HEK293T (cell line): ENCODE measurements at regions not wholly inside any gene's neighbourhood (a gene's known extent, or its start where the extent isn't known, plus 50 kb on each side); places are given as distances from the start of the nearest gene placed in this dataset.

Source experiments
- CTCF ChIA-PET: fragments of 350-600 bp; formaldehyde crosslinking; extraction: SDS; loops from one replicate; lab custom pipeline; 2021; ENCODE audit warnings: antibody characterized with exemption, inconsistent platforms; lab: Yijun Ruan, JAX
- POLR2A ChIA-PET: fragments of 350-600 bp; formaldehyde crosslinking; extraction: SDS; loops from one replicate; lab custom pipeline; 2020; ENCODE audit warnings: antibody characterized with exemption, inconsistent platforms; lab: Yijun Ruan, JAX
- DNase-seq: peaks from one replicate; pipeline ENCODE4 v3.0.0; 2012; ENCODE audit warnings: mixed read lengths; ENCODE audit errors: extremely low spot score
- ARNT ChIP-seq: fragments of 450-650 bp; IDR thresholded peaks from 2 replicates; pipeline ENCODE4 v1.6.1; 2017; ENCODE audit warnings: mild to moderate bottlenecking
- BHLHE40 ChIP-seq: fragments of 450-650 bp; IDR thresholded peaks from 2 replicates; pipeline ENCODE4 v1.6.1; 2016; ENCODE audit warnings: mild to moderate bottlenecking, moderate library complexity, borderline replicate concordance
- CTBP1 ChIP-seq: fragments of 450-650 bp; IDR thresholded peaks from 2 replicates; pipeline ENCODE4 v1.6.1; 2016; ENCODE audit warnings: borderline replicate concordance
- ELF4 ChIP-seq: fragments of 450-650 bp; IDR thresholded peaks from 2 replicates; pipeline ENCODE4 v1.6.1; 2017; ENCODE audit warnings: antibody characterized with exemption
- FOXA1 ChIP-seq: fragments of 450-650 bp; IDR thresholded peaks from 2 replicates; pipeline ENCODE4 v1.6.1; 2016; ENCODE audit warnings: mild to moderate bottlenecking
- FOXK2 ChIP-seq: fragments of 450-650 bp; IDR thresholded peaks from 2 replicates; pipeline ENCODE4 v1.6.1; 2016; ENCODE audit warnings: mild to moderate bottlenecking
- FOXM1 ChIP-seq: fragments of 450-650 bp; IDR thresholded peaks from 2 replicates; pipeline ENCODE4 v1.6.1; 2017; ENCODE audit warnings: mild to moderate bottlenecking, borderline replicate concordance
- HDGF ChIP-seq: fragments of 450-650 bp; IDR thresholded peaks from 2 replicates; pipeline ENCODE4 v1.6.1; 2017; ENCODE audit warnings: antibody characterized with exemption, borderline replicate concordance
- L3MBTL2 ChIP-seq: fragments of 450-650 bp; conservative IDR thresholded peaks from 2 replicates; pipeline ENCODE4 v1.6.1; 2016; ENCODE audit warnings: mild to moderate bottlenecking
- LEF1 ChIP-seq: fragments of 450-650 bp; IDR thresholded peaks from 2 replicates; pipeline ENCODE4 v1.6.1; 2017; ENCODE audit warnings: mild to moderate bottlenecking, borderline replicate concordance
- NFRKB ChIP-seq: fragments of 450-650 bp; IDR thresholded peaks from 2 replicates; pipeline ENCODE4 v1.6.1; 2016; ENCODE audit warnings: mild to moderate bottlenecking, moderate library complexity
- SP1 ChIP-seq: fragments of 450-650 bp; IDR thresholded peaks from 2 replicates; pipeline ENCODE4 v1.6.1; 2017
- SUZ12 ChIP-seq: fragments of 450-650 bp; IDR thresholded peaks from 2 replicates; pipeline ENCODE4 v1.6.1; 2016; ENCODE audit warnings: mild to moderate bottlenecking
- TARDBP ChIP-seq: fragments of 450-650 bp; IDR thresholded peaks from 2 replicates; pipeline ENCODE4 v1.6.1; 2016
- ZNF384 ChIP-seq: fragments of 450-650 bp; IDR thresholded peaks from 2 replicates; pipeline ENCODE4 v1.6.1; 2016
- TF ChIP-seq, protein P1 (sequence below): fragments of 450-650 bp; IDR thresholded peaks from 2 replicates; pipeline ENCODE4 v1.6.1; 2016

DNA sequence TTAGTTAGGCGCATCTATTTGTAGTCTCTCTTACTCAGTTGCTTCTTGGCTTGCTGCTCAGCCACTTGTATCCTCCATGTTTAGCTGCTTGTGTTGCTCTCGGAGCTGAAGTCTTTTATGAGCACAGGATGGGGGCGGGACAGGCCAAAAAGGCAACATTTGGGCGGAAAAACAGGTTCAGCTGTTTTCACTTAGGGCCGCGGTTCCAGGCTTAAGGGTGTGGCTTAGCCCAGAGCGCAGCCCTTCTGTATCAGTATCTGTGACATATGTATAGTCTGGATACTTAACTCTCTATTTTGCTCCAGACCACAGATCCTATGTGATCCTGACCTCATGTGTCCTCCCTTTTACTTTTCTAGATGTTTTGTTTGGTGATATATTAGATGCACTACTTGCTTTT is 763.5 kb downstream of the SUCLG1 start:
- POLR2A ChIA-PET, result no interaction called here

DNA sequence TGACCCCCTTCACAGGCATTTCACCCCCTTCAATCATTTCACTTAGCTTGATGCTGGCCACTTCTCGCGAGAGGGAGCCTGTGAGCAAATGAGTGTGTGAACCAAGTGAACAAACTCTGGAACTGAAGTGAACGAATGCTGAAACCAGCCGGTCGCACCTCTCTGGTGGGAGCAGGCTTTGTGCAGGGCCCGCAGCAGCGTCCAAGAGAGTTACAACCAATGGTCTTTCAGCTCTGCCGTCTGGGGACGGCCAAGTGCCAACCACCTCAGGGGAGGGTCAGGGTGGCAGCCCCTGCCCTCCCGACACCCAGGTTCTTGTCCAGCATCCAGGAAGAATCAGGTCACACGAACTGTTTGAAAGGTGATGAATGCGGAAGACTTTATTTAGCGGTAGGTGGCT is 764.0 kb downstream of the SUCLG1 start:
- TF ChIP-seq SUZ12 (no peak), TARDBP (no peak), L3MBTL2 (no peak), FOXM1 (no peak), NFRKB (no peak), BHLHE40 (no peak)
- TF ChIP-seq, protein P1, sequence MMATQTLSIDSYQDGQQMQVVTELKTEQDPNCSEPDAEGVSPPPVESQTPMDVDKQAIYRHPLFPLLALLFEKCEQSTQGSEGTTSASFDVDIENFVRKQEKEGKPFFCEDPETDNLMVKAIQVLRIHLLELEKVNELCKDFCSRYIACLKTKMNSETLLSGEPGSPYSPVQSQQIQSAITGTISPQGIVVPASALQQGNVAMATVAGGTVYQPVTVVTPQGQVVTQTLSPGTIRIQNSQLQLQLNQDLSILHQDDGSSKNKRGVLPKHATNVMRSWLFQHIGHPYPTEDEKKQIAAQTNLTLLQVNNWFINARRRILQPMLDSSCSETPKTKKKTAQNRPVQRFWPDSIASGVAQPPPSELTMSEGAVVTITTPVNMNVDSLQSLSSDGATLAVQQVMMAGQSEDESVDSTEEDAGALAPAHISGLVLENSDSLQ, result no peak
- POLR2A ChIA-PET, result no interaction called here
- no peak for DNase-seq
- CTCF ChIA-PET, result no interaction called here

More for the DNA sequence above, 763.5 kb downstream of the SUCLG1 start:
- no peak for TF ChIP-seq L3MBTL2
- TF ChIP-seq LEF1, result no peak
- TF ChIP-seq FOXA1, result no peak
- no peak for TF ChIP-seq SP1
- TF ChIP-seq CTBP1, result no peak
- TF ChIP-seq FOXK2, result no peak
- no peak for TF ChIP-seq SUZ12
- no peak for TF ChIP-seq TARDBP
- TF ChIP-seq NFRKB, result no peak
- no peak for TF ChIP-seq ARNT
- no peak for TF ChIP-seq HDGF
- CTCF ChIA-PET, result no interaction called here
- no peak for DNase-seq

DNA sequence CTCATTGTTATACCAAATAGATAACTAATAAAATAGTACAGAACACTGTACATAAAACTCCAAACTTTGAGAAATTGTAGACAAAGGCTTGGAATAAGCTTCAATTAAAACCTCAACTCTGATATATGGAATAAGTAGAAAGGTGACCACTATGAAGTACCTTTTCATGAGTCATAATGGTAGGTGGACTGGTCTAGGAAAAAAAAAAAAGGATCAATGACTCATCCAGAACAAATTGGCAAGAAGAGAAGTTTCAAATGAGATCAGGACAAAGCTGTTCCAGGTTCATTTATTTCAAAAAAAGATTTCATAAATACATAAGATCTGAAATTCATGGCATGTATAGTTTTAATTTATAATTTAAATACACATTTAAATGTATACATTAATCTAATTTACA is 769.7 kb downstream of the SUCLG1 start:
- ChIA-PET CTCF (no interaction called here), POLR2A (no interaction called here)
- no peak for TF ChIP-seq CTBP1
- DNase-seq, result no peak

DNA sequence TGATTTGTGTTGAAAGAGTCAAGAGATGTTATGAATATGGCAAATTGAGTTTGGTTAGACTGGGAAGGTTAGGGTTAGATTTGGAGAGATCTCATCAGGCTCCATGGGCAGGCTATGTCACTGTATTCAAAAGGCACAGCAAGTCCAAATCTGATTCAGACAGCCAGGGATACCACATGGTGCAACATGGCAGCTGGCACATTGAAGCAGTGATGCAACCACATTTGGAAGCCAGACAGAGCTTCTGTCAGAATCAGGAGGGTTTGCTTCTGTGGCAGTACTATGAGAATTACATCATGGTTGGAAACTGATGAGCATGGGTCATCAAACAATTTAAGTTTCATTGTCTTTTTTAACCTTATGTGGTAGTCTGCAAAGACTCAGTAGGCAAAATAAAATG is 772.2 kb downstream of the SUCLG1 start:
- no peak for TF ChIP-seq BHLHE40
- ChIA-PET POLR2A (no interaction called here), CTCF (no interaction called here)
- DNase-seq, result no peak

DNA sequence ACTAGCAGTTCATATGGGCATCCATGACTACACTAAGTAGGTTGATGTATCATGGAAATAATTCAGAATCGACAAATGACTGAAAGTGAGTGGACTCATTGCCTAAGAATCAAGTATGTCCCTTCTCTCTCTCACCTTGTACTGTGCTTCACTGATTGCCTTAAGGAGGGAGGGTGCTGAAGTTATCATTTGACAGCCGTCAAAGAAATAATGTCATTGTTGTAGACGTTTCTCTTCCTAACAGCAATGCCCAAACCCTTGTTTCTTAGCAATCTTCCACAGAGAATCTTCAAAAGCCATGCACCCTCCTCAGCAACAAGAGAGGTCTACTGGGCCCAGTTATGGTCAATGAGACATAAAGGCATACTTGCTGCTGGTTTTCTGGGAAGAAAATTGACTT is 785.0 kb downstream of the SUCLG1 start:
- TF ChIP-seq HDGF, result no peak
- no peak for TF ChIP-seq SUZ12
- no peak for TF ChIP-seq ELF4
- DNase-seq, result no peak
- ChIA-PET POLR2A (no interaction called here), CTCF (no interaction called here)

DNA sequence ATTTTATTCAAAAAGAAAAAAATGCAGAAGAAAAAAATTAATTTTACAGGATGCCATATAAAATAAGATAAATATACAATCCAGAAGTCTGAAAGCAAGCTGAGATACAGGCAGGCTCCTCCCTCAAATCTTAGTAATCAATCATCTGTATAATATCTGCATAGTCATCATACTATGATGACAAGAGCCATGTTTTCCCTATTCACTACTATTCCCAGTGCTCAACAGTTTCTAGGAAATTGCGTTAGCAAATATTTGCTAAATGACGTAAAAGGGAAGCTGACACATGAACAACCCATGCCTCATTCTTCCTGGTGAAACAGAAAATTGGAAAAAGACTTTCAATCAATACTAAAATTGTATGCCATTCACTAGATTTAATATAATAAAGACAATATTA is 793.2 kb downstream of the SUCLG1 start:
- ChIA-PET POLR2A (no interaction called here), CTCF (no interaction called here)
- no peak for DNase-seq
- TF ChIP-seq ZNF384, result no peak
- no peak for TF ChIP-seq FOXM1
- no peak for TF ChIP-seq L3MBTL2
- TF ChIP-seq TARDBP, result no peak
- TF ChIP-seq CTBP1, result no peak
- TF ChIP-seq SUZ12, result no peak
- no peak for TF ChIP-seq SP1
- TF ChIP-seq NFRKB, result no peak
- no peak for TF ChIP-seq FOXK2
- TF ChIP-seq, protein P1, result no peak
- no peak for TF ChIP-seq FOXA1
- no peak for TF ChIP-seq BHLHE40
- TF ChIP-seq LEF1, result no peak
- TF ChIP-seq ELF4, result no peak

DNA sequence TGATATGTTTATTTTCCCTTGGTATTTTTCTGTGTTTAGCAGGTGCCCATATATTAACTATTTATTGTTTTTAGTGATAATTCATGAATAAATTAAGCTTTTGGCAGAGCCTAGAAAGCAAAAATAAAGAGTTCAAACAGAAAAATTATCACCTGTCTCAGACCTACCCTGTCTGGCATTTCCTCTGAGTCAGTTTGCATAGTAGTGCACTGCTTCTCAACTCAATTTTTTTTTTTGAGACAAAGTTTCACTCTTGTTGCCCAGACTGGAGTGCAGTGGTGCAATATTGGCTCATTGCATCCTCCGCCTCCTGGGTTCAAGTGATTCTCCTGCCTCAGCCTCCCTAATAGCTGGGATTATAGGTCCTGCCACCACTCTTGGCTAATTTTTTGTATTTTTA is 793.9 kb downstream of the SUCLG1 start:
- ChIA-PET CTCF (no interaction called here), POLR2A (no interaction called here)
- DNase-seq, result no peak
- no peak for TF ChIP-seq TARDBP
- no peak for TF ChIP-seq BHLHE40
- TF ChIP-seq CTBP1, result no peak
- no peak for TF ChIP-seq SUZ12
- TF ChIP-seq NFRKB, result no peak
- no peak for TF ChIP-seq SP1
- TF ChIP-seq LEF1, result no peak
- TF ChIP-seq, protein P1, result no peak
- TF ChIP-seq ARNT, result no peak
- no peak for TF ChIP-seq FOXK2
- TF ChIP-seq FOXA1, result no peak
- TF ChIP-seq L3MBTL2, result no peak
- no peak for TF ChIP-seq FOXM1

DNA sequence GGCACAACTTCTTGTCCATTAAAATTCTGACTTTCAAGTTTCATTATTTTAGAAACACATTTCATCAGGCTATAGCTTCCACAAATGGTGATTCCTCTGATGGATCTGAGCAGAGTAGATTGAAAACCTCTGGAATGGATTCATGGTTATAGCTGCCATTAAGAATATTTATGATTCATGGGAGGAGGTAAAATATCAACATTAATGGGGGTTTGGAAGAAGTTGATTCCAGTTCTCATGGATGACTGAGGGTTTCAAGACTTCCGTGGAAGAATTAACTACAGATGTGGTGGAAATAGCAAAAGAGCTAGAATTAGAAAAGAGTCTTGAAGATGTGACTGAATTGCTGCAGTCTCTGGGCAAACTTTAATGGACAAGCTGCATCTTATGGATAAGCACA is 797.4 kb downstream of the SUCLG1 start:
- TF ChIP-seq SP1 (no peak), NFRKB (no peak), CTBP1 (no peak), SUZ12 (no peak), FOXK2 (no peak), FOXA1 (no peak), BHLHE40 (no peak), ZNF384 (no peak), FOXM1 (no peak), HDGF (no peak), ARNT (no peak)
- TF ChIP-seq, protein P1, result no peak
- DNase-seq, result no peak
- ChIA-PET POLR2A (no interaction called here), CTCF (no interaction called here)
